Esophagus muscularis mucosa (tissue), 4 donors: ENCODE measurements at regions not wholly inside any gene's neighbourhood (a gene's known extent, or its start where the extent isn't known, plus 50 kb on each side); places are given as distances from the start of the nearest gene placed in this dataset.

Experiments
- DNase-seq: peaks from one replicate; pipeline ENCODE4 v3.0.0-alpha.2; 2017; ENCODE audit errors: extremely low spot score
- H3K27ac ChIP-seq, 4 donors: fragments of 200-600 bp; sonication (generic); replicated peaks in 1 of 4; 1 replicate in 3 of 4; 2 replicates in 1 of 4; pipeline ENCODE4 v1.5.1; 2016 to 2019; ENCODE audit warnings: mild to moderate bottlenecking in 1 of 4
- H3K27me3 ChIP-seq, 4 donors: fragments of 200-600 bp; sonication (generic); one replicate each; pipeline versions ENCODE4 v1.5.1 to v1.6.0; 2016 to 2019
- H3K36me3 ChIP-seq, 4 donors: fragments of 200-600 bp; sonication (generic); one replicate each; pipeline ENCODE4 v1.5.1; 2016 to 2019
- H3K4me1 ChIP-seq, 4 donors: fragments of 200-600 bp; sonication (generic); one replicate each; pipeline ENCODE4 v1.5.1; 2016 to 2019
- H3K4me3 ChIP-seq, 4 donors: fragments of 200-600 bp; sonication (generic); 1 replicate in 2 of 4; 2 replicates in 2 of 4; pipeline ENCODE4 v1.5.1; 2016 to 2019; ENCODE audit warnings: mild to moderate bottlenecking in 4 of 4, moderate library complexity in 1 of 4
- H3K9me3 ChIP-seq, 4 donors: fragments of 200-600 bp; sonication (generic); 1 replicate in 3 of 4; 2 replicates in 1 of 4; pipeline ENCODE4 v1.5.1; 2016 to 2019
- CTCF ChIP-seq, 3 experiments: fragments of 200-600 bp in 2 of 3; fragments of 450-650 bp in 1 of 3; sonication (generic) in 2 of 3; IDR thresholded peaks; one replicate each; pipeline ENCODE4 v1.5.1; 2017 to 2019; ENCODE audit warnings: antibody characterized with exemption in 3 of 3, mild to moderate bottlenecking in 2 of 3, moderate library complexity in 1 of 3
- EP300 ChIP-seq: sonication (generic); formaldehyde crosslinking; IDR thresholded peaks from one replicate; pipeline ENCODE4 v1.6.1; 2017; ENCODE audit warnings: antibody characterized with exemption
- POLR2A ChIP-seq: fragments of 450-650 bp; IDR thresholded peaks from one replicate; pipeline ENCODE4 v1.6.1; 2017; ENCODE audit warnings: antibody characterized with exemption, moderate library complexity, mild to moderate bottlenecking, low read depth
- POLR2AphosphoS5 ChIP-seq, 2 donors: sonication (generic); formaldehyde crosslinking; IDR thresholded peaks; one replicate each; pipeline ENCODE4 v1.6.1; 2017; ENCODE audit warnings: antibody characterized with exemption in 2 of 2
- WGBS: methylation state at CpG from one replicate; pipeline ENCODE4 v1.1.5; 2018; 5-methylcytosine and 5-hydroxymethylcytosine counted together
- intact Hi-C: fragments of 100-400 bp; cut with DNase I; formaldehyde crosslinking; loops from one replicate; pipeline ENCODE4 v1.15.1; 2023

DNA sequence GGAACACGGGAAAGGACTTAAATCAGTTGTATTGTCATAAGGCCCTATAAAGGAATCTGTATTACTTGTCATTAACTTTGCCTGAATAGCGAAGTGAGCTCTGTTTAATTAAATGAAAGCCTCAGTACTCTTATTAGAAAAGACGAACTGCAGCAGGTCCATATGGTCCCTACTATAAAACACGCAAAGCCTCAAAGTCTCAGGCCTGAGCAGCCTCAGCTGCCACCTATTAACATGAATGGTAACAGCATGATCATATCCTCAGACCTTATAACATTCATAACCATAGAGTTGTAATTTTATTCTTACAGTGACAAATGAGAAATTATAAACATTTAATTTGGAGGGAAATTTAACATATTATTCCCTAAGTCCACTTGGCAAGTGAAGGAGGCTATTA lies 1113.7 kb upstream of the WWC1 start:
- intact Hi-C loops = no loop called here
- H3K4me1 ChIP-seq = no peaks in the 10 kb centered on the region
- H3K4me3 ChIP-seq = no peak overlapping the region
- no peaks in the 10 kb centered on the region for H3K27me3 ChIP-seq
- DNase-seq = no peak
- TF ChIP-seq EP300 (no peak), POLR2AphosphoS5 (IDR thresholded peaks at IDR 0.05) (no peak), POLR2A (no peak), CTCF (IDR thresholded peaks at IDR 0.05) (no peak)
- no peaks in the 10 kb centered on the region for H3K9me3 ChIP-seq
- no peaks in the 10 kb centered on the region for H3K36me3 ChIP-seq
- H3K27ac ChIP-seq = no peak overlapping the region
- 60% methylated on average over 4 of the region's 4 CpGs for WGBS

DNA sequence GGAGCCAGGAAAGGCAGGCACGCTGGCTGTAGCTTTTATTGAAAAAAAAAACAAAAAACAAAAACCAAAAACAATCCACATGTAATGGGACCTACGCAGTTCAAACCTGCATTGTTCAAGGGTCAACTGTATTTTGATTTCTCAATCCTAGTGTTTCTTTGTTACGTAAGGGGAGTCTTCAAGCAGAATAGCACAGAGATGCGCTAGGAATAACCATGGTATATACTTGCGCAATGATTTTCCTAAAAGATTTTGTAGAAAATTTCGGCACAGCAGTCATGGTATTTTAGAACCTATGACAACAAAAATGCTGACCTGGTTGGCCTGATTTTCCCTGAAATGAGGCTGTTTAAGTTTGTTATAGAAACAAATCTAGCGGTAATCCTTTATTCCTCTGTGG lies 1110.5 kb upstream of the WWC1 start:
- intact Hi-C loops = no loop called here
- no peak for DNase-seq
- WGBS = 93% methylated on average over 7 of the region's 7 CpGs
- H3K27ac ChIP-seq = no peak overlapping the region
- H3K27me3 ChIP-seq = no peaks in the 10 kb centered on the region
- TF ChIP-seq EP300 = no peak
- TF ChIP-seq POLR2AphosphoS5 (IDR thresholded peaks at IDR 0.05) = no peak
- no peak for TF ChIP-seq CTCF (IDR thresholded peaks at IDR 0.05)
- TF ChIP-seq POLR2A = no peak
- H3K9me3 ChIP-seq = no peaks in the 10 kb centered on the region
- H3K4me1 ChIP-seq = no peaks in the 10 kb centered on the region
- H3K36me3 ChIP-seq = no peaks in the 10 kb centered on the region
- no peak overlapping the region for H3K4me3 ChIP-seq

GRCh38 chr5:167205881-167206280 lies 1085.6 kb upstream of the WWC1 start:
- WGBS = 92% methylated on average over 6 of the region's 6 CpGs
- TF ChIP-seq CTCF (IDR thresholded peaks at IDR 0.05) (no peak), EP300 (no peak), POLR2A (no peak), POLR2AphosphoS5 (IDR thresholded peaks at IDR 0.05) (no peak)
- H3K36me3 ChIP-seq = no peaks in the 10 kb centered on the region
- no peaks in the 10 kb centered on the region for H3K27me3 ChIP-seq
- H3K27ac ChIP-seq = no peak overlapping the region
- intact Hi-C loops = no loop called here
- no peaks in the 10 kb centered on the region for H3K9me3 ChIP-seq
- no peak overlapping the region for H3K4me3 ChIP-seq
- H3K4me1 ChIP-seq = peaks cover 0 to 6% (median 1%) of the 10 kb centered on the region in 4 donors
- DNase-seq = no peak

DNA sequence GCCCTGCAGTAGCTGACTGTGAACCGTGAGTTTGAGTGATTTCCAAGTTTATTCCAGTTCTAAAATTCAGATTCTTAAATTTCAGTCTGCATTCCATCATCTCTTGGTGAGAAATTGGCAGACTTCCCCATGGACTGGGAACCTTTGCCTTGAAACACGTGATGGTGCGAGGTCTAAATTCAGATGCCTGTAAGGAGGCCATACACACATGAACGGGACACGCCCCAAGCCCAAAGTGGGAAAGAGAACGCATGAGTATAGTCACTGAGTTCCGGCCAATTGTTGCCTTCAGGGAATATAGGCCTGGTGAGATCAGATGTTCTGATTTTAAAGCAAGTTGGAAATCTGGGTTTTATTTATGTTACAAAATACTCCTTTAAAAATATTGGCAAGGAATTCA lies 1084.4 kb upstream of the WWC1 start:
- no peak overlapping the region for H3K4me3 ChIP-seq
- no peaks in the 10 kb centered on the region for H3K9me3 ChIP-seq
- H3K27ac ChIP-seq = no peak overlapping the region
- intact Hi-C loops = no loop called here
- H3K36me3 ChIP-seq = no peaks in the 10 kb centered on the region
- WGBS = 44% methylated on average over 7 of the region's 7 CpGs
- H3K27me3 ChIP-seq = no peaks in the 10 kb centered on the region
- DNase-seq = no peak
- peaks cover 0 to 6% (median 1%) of the 10 kb centered on the region in 4 donors for H3K4me1 ChIP-seq
- TF ChIP-seq CTCF (IDR thresholded peaks at IDR 0.05) (no peak), POLR2A (no peak), POLR2AphosphoS5 (IDR thresholded peaks at IDR 0.05) (no peak), EP300 (no peak)

DNA sequence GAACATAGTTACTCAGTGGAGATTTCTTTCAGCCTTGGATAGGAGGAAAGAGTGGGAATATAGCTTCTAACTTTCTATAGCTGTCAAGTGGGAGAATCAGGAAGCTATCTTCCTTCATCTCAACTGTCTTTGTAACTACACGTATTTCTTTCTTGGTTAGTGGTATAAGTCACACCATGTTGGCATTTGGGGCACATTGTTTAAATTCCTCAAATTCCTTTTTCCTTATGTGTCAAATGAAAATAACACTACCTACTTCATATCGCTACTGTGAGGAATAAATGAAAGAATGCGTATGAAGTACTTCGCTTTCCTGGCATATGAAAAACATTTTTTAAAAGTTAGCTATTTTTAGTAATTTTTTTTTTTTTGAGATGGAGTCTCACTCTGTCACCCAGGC lies 1082.5 kb upstream of the WWC1 start:
- 86% methylated on average over 4 of the region's 4 CpGs for WGBS
- H3K9me3 ChIP-seq = no peaks in the 10 kb centered on the region
- no peak overlapping the region for H3K27ac ChIP-seq
- no peaks in the 10 kb centered on the region for H3K27me3 ChIP-seq
- peaks cover 0 to 6% (median 1%) of the 10 kb centered on the region in 4 donors for H3K4me1 ChIP-seq
- intact Hi-C loops = no loop called here
- H3K4me3 ChIP-seq = no peak overlapping the region
- no peaks in the 10 kb centered on the region for H3K36me3 ChIP-seq
- no peak for DNase-seq
- TF ChIP-seq CTCF (IDR thresholded peaks at IDR 0.05) (no peak), POLR2A (no peak), POLR2AphosphoS5 (IDR thresholded peaks at IDR 0.05) (no peak), EP300 (no peak)
